ENCODE measurements at regions not wholly inside any gene's neighbourhood (a gene's known extent, or its start where the extent isn't known, plus 50 kb on each side); places are given as distances from the start of the nearest gene placed in this dataset.

GRCh38 chr17:71980171-71980570 is 140.6 kb upstream of the SOX9 start:
- TF ChIP-seq POLR2A (IDR thresholded peaks at IDR 0.05; ENCODE audit: low read depth, low read length): no peak
- no peak for TF ChIP-seq POLR2AphosphoS5 (IDR thresholded peaks at IDR 0.05; ENCODE audit: low read depth, low read length)
- no peak for DNase-seq (ENCODE audit: insufficient read length)
- FAIRE-seq: no peak

- FAIRE-seq (no peak), DNase-seq (ENCODE audit: insufficient read length) (no peak)
Measured at GRCh38 chr17:71983828-71984227, 137.0 kb upstream of the SOX9 start.

DNA sequence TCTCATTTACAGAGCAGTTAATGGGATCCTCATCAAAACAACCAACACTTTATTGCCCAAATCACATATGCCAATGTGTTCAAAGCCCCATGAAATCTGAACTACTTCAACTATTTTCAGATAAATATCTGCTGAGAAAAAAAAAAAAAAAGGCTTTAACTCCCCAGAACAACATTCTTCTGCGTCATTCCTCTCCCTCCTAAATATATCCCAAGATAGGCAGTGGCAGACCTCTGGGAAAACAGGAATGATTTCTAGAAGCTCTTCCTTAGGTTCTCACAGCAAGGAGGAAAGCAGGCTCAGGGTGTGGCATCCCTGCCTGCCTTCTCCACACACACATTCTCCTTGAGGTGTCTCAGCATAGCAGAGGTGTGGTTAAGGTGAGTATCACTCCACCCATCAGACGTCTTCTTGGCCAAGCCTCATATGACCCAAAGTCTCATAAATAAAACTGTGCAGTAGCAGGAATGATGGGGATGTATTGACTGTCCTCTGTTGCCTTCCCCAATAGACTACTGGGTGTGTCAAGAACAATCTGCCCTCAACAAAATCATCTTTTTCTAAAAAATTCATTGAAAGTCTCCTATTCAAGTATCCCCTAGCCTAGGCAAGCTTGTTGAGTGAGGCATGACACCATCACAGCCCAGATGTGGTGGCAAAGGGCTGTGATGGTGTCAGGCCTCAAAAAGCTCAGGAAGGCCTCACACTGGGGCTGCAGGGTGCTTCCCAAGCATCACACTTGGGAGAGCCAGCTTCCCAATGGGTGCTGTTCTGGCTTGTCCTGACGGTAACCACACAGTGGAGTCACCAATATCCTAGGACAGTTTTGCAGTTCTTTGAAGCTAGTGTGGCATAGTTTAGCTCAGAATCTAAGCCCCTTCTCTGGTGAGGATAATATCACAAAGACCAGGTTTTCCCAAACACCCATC is 135.4 kb upstream of the SOX9 start:
- no peak for DNase-seq (ENCODE audit: insufficient read length)
- TF ChIP-seq POLR2AphosphoS5 (IDR thresholded peaks at IDR 0.05; ENCODE audit: low read depth, low read length): no peak
- no peak for TF ChIP-seq TAF1 (IDR thresholded peaks at IDR 0.05; ENCODE audit: borderline replicate concordance, low read depth, low read length)
- TF ChIP-seq POLR2A (IDR thresholded peaks at IDR 0.05; ENCODE audit: low read depth, low read length): no peak
- FAIRE-seq: no peak

More at GRCh38 chr17:71983828-71984227, 137.0 kb upstream of the SOX9 start:
- TF ChIP-seq POLR2A (IDR thresholded peaks at IDR 0.05; ENCODE audit: low read depth, low read length) (no peak), POLR2AphosphoS5 (IDR thresholded peaks at IDR 0.05; ENCODE audit: low read depth, low read length) (no peak), TAF1 (IDR thresholded peaks at IDR 0.05; ENCODE audit: borderline replicate concordance, low read depth, low read length) (no peak)

- no peak for FAIRE-seq
- no peak for TF ChIP-seq POLR2A (IDR thresholded peaks at IDR 0.05; ENCODE audit: low read depth, low read length)
- no peak for TF ChIP-seq POLR2AphosphoS5 (IDR thresholded peaks at IDR 0.05; ENCODE audit: low read depth, low read length)
- no peak for TF ChIP-seq TAF1 (IDR thresholded peaks at IDR 0.05; ENCODE audit: borderline replicate concordance, low read depth, low read length)
- no peak for DNase-seq (ENCODE audit: insufficient read length)
Measured at GRCh38 chr17:71986886-71987285, 133.9 kb upstream of the SOX9 start.

GRCh38 chr17:71987634-71988033 is 133.2 kb upstream of the SOX9 start:
- FAIRE-seq: no peak

DNA sequence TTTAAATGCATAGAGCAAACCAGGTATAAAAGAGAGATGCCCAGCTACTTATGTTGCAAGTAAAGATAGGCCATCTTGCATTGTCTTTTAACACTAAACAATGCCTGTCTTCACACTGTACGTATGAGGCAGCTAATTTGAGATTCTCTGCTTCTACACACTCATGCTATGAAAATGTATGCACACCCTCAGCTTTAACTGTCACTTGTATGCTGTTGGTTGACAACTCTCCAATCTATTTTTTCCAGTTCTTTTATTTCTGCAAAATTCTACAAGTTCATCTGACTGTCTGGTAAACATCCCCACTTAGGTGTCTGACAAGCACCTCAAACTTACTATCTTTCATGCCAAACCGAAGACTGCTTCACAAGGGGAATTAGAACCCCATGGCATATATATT is 131.7 kb upstream of the SOX9 start:
- no peak for TF ChIP-seq TAF1 (IDR thresholded peaks at IDR 0.05; ENCODE audit: borderline replicate concordance, low read depth, low read length)
- TF ChIP-seq POLR2A (IDR thresholded peaks at IDR 0.05; ENCODE audit: low read depth, low read length): no peak
- no peak for TF ChIP-seq POLR2AphosphoS5 (IDR thresholded peaks at IDR 0.05; ENCODE audit: low read depth, low read length)
- DNase-seq (ENCODE audit: insufficient read length): no peak
- no peak for FAIRE-seq

More at GRCh38 chr17:71987634-71988033, 133.2 kb upstream of the SOX9 start:
- DNase-seq (ENCODE audit: insufficient read length): no peak
- TF ChIP-seq POLR2A (IDR thresholded peaks at IDR 0.05; ENCODE audit: low read depth, low read length) (no peak), POLR2AphosphoS5 (IDR thresholded peaks at IDR 0.05; ENCODE audit: low read depth, low read length) (no peak), TAF1 (IDR thresholded peaks at IDR 0.05; ENCODE audit: borderline replicate concordance, low read depth, low read length) (no peak)

- TF ChIP-seq POLR2A (IDR thresholded peaks at IDR 0.05; ENCODE audit: low read depth, low read length) (no peak), POLR2AphosphoS5 (IDR thresholded peaks at IDR 0.05; ENCODE audit: low read depth, low read length) (no peak), TAF1 (IDR thresholded peaks at IDR 0.05; ENCODE audit: borderline replicate concordance, low read depth, low read length) (no peak)
- FAIRE-seq: no peak
- DNase-seq (ENCODE audit: insufficient read length): no peak
Measured at GRCh38 chr17:71993363-71993762, 127.5 kb upstream of the SOX9 start.

DNA sequence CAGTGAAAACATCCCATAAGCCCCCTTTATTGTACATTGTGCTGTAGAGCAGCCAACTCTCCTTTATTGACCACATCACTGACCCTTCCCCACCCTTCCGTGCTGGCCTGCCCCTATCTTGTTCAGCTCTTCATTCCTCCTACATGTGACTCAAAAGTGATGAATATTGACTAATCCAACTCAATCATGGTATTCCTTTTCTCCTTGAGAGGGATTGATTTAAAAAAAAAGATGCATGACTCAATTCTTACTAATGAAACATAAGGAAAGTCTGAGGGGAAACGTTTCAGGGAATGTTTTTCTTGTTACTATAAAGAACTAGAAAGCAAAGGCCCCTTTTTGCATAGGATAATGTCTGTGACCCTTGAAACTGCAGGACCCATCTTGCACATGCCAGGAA is 125.2 kb upstream of the SOX9 start:
- TF ChIP-seq POLR2AphosphoS5 (IDR thresholded peaks at IDR 0.05; ENCODE audit: low read depth, low read length): no peak
- no peak for TF ChIP-seq TAF1 (IDR thresholded peaks at IDR 0.05; ENCODE audit: borderline replicate concordance, low read depth, low read length)
- no peak for TF ChIP-seq POLR2A (IDR thresholded peaks at IDR 0.05; ENCODE audit: low read depth, low read length)
- FAIRE-seq (no peak), DNase-seq (ENCODE audit: insufficient read length) (no peak)

DNA sequence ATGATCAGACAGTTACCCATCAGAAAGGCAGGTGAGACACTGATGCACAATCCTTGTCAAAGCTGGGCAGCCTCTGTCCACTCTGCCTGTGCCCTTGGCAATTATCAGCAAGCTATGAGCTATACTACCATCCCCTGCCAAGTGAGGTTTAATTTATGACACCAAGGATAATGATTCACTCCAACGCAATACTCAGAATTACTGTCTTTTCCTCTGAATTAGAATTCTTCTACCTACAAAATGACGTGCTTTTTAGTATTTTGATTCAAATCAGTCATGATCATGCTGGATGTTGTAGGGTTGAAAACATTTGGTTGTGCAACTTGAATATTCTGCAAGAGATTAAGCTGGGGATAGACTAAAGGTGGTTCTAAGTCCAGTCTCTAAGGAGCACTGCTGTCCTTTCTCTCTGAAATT is 116.8 kb upstream of the SOX9 start:
- TF ChIP-seq POLR2AphosphoS5 (IDR thresholded peaks at IDR 0.05; ENCODE audit: low read depth, low read length): no peak
- TF ChIP-seq TAF1 (IDR thresholded peaks at IDR 0.05; ENCODE audit: borderline replicate concordance, low read depth, low read length): no peak
- no peak for TF ChIP-seq POLR2A (IDR thresholded peaks at IDR 0.05; ENCODE audit: low read depth, low read length)
- no peak for FAIRE-seq
- no peak for DNase-seq (ENCODE audit: insufficient read length)

DNA sequence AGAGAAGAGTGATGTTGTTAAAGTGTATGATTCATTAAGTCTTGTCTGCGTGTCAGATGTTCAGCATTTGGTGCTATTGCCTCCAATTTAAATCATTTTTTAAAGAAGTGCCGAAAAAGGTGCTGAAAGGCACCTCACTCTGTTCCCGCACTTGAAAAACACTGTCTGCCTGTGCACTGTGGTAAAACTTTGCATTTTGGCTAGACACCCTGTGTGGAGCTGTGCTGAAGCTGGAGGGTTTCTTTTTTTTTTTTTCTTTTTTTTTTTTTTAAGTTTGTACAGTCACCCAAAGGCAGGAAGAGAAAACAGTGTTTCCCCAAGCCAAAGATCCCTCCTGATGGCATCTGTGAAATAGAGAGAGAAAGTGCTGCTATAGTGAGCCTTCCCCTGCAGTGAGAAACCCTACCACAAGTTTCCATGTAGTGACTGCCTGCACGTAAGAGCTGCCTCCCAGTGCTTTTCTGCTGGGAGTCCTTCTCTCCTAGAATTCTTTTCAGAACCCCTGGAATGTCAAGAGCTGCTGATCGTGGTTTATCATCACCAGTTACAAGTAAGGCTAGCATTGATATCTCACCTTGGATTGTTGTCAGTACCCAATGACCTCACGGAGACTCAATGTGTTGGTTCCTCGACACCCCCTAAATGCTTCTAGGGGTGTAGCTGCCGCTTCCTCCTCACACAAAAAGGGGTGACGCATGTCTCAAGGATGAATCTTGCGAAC is 116.0 kb upstream of the SOX9 start:
- TF ChIP-seq TAF1 (IDR thresholded peaks at IDR 0.05; ENCODE audit: borderline replicate concordance, low read depth, low read length) (no peak), POLR2A (IDR thresholded peaks at IDR 0.05; ENCODE audit: low read depth, low read length) (no peak), POLR2AphosphoS5 (IDR thresholded peaks at IDR 0.05; ENCODE audit: low read depth, low read length) (peak; percentile 34; the same call in 1 of the 2 replicates)

GRCh38 chr17:72005332-72006163 is 115.3 kb upstream of the SOX9 start:
- TF ChIP-seq TAF1 (IDR thresholded peaks at IDR 0.05; ENCODE audit: borderline replicate concordance, low read depth, low read length): no peak
- no peak for TF ChIP-seq POLR2A (IDR thresholded peaks at IDR 0.05; ENCODE audit: low read depth, low read length)
- TF ChIP-seq POLR2AphosphoS5 (IDR thresholded peaks at IDR 0.05; ENCODE audit: low read depth, low read length): no peak
- DNase-seq (ENCODE audit: insufficient read length): no peak
- FAIRE-seq: peak; percentile 78

More for the DNA sequence above, 116.0 kb upstream of the SOX9 start:
- DNase-seq (ENCODE audit: insufficient read length) (no peak), FAIRE-seq (no peak)
